Stomach (tissue), 8 donors: ENCODE measurements at regions not wholly inside any gene's neighbourhood (a gene's known extent, or its start where the extent isn't known, plus 50 kb on each side); places are given as distances from the start of the nearest gene placed in this dataset.
A peak's percentile ranks its signal among the peaks of the same experiment; 100 is the strongest.

Source experiments
- DNase-seq, 2 donors: peaks; one replicate each; pipeline versions ENCODE4 v3.0.0 to v3.0.0-alpha.2; 2013 to 2019
- H3K27ac ChIP-seq, 5 donors: fragments of 200-600 bp in 4 of 5; sonication (generic) in 4 of 5; one replicate each; pipeline ENCODE4 v1.5.1; 2013 to 2019; ENCODE audit warnings: mild to moderate bottlenecking in 1 of 5, moderate library complexity in 1 of 5
- H3K27me3 ChIP-seq, 3 donors: fragments of 200-600 bp; sonication (generic); one replicate each; pipeline ENCODE4 v1.5.1; 2017 to 2019; ENCODE audit warnings: mixed run types in 1 of 3
- H3K36me3 ChIP-seq, 4 donors: fragments of 200-600 bp; sonication (generic); 1 replicate in 3 of 4; 2 replicates in 1 of 4; pipeline ENCODE4 v1.5.1; 2016 to 2019
- H3K4me1 ChIP-seq, 4 donors: fragments of 200-600 bp; sonication (generic); one replicate each; pipeline ENCODE4 v1.5.1; 2016 to 2019
- H3K4me3 ChIP-seq, 4 donors: fragments of 200-600 bp; sonication (generic) in 3 of 4; one replicate each; pipeline ENCODE4 v1.5.1; 2016 to 2019; ENCODE audit warnings: mild to moderate bottlenecking in 1 of 4
- H3K9me3 ChIP-seq, 4 donors: fragments of 200-600 bp; sonication (generic); one replicate each; pipeline ENCODE4 v1.5.1; 2016 to 2019
- EP300 ChIP-seq: sonication (generic); formaldehyde crosslinking; IDR thresholded peaks from one replicate; pipeline ENCODE4 v1.6.1; 2017; ENCODE audit warnings: antibody characterized with exemption
- POLR2A ChIP-seq, 4 donors: fragments of 450-650 bp; IDR thresholded peaks; one replicate each; pipeline ENCODE4 v1.6.1; 2016; ENCODE audit warnings: antibody characterized with exemption in 4 of 4, control low read depth in 2 of 4, mild to moderate bottlenecking in 1 of 4, moderate library complexity in 1 of 4
- POLR2AphosphoS5 ChIP-seq, 3 donors: sonication (generic); formaldehyde crosslinking; IDR thresholded peaks; one replicate each; pipeline ENCODE4 v1.6.1; 2016; ENCODE audit warnings: antibody characterized with exemption in 3 of 3
- WGBS, 5 donors: extraction: QIAGEN DNeasy Blood & Tissue Kit in 3 of 5; methylation state at CpG; one replicate each; pipeline versions ENCODE4 v1.1.5 to v1.1.7; 2013 to 2018; 5-methylcytosine and 5-hydroxymethylcytosine counted together
- intact Hi-C: fragments of 100-400 bp; cut with DNase I; formaldehyde crosslinking; loops from one replicate; pipeline ENCODE4 v1.15.1; 2023; ENCODE audit warnings: low total_unique reads
- TF ChIP-seq, protein P1 (sequence below), 7 experiments: fragments of 450-650 bp in 4 of 7; fragments of 200-600 bp in 3 of 7; sonication (generic) in 3 of 7; IDR thresholded peaks; one replicate each; pipeline ENCODE4 v1.5.1; 2016 to 2019; ENCODE audit warnings: antibody characterized with exemption in 7 of 7, control low read depth in 2 of 7, mild to moderate bottlenecking in 1 of 7
- donor health status: healthy with polysubstance abuse.
- donor health status: Bipolar disorder and iron deficiency.
- donor health status: healthy.

GRCh38 chr12:75883241-75883640, 148.3 kb downstream of the PHLDA1 start:
- no peaks in the 10 kb centered on the region for H3K36me3 ChIP-seq
- no peaks in the 10 kb centered on the region for H3K9me3 ChIP-seq
- intact Hi-C loops = no loop called here
- no peak overlapping the region for H3K27ac ChIP-seq
- TF ChIP-seq EP300 (no peak), POLR2AphosphoS5 (IDR thresholded peaks at IDR 0.05) (peak in 1 of 3 donors; percentile 38), POLR2A (IDR thresholded peaks at IDR 0.05) (no peak)
- TF ChIP-seq, protein P1, sequence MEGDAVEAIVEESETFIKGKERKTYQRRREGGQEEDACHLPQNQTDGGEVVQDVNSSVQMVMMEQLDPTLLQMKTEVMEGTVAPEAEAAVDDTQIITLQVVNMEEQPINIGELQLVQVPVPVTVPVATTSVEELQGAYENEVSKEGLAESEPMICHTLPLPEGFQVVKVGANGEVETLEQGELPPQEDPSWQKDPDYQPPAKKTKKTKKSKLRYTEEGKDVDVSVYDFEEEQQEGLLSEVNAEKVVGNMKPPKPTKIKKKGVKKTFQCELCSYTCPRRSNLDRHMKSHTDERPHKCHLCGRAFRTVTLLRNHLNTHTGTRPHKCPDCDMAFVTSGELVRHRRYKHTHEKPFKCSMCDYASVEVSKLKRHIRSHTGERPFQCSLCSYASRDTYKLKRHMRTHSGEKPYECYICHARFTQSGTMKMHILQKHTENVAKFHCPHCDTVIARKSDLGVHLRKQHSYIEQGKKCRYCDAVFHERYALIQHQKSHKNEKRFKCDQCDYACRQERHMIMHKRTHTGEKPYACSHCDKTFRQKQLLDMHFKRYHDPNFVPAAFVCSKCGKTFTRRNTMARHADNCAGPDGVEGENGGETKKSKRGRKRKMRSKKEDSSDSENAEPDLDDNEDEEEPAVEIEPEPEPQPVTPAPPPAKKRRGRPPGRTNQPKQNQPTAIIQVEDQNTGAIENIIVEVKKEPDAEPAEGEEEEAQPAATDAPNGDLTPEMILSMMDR (IDR thresholded peaks at IDR 0.05) = no peak
- no peak overlapping the region for H3K4me3 ChIP-seq
- DNase-seq = no peak
- no peaks in the 10 kb centered on the region for H3K27me3 ChIP-seq
- WGBS, 5 donors = 31 to 54% (median 49%) methylated on average over 3 of the region's 3 CpGs
- H3K4me1 ChIP-seq = peaks cover 0 to 4% (median under 1%) of the 10 kb centered on the region in 4 donors

DNA sequence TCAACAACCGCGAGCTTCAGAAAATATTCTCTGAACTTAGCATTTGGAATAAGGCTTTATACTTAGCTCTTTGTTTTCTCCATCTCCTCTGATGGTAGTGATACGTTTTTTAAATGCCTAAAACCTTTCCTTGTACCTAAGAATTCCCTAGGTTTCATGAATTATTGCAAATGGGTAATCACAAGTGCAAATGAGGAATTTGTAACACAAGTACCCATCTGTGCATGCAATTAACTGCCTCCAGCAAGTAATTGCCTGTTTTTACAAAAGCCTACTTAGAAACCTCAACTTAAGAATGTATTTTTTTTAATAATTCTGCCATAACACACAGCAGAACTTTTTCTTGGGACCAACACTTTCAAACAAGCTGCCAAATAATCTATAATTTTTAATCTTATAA, 149.2 kb downstream of the PHLDA1 start:
- Histone ChIP-seq H3K4me3 (no peak overlapping the region), H3K9me3 (no peaks in the 10 kb centered on the region), H3K27me3 (no peaks in the 10 kb centered on the region), H3K36me3 (no peaks in the 10 kb centered on the region), H3K4me1 (peaks cover 0 to 12% (median 2%) of the 10 kb centered on the region in 4 donors), H3K27ac (no peak overlapping the region)
- 78 to 90% (median 84%) methylated on average over 3 of the region's 3 CpGs for WGBS, 5 donors
- intact Hi-C loops = no loop called here
- DNase-seq = no peak
- TF ChIP-seq POLR2AphosphoS5 (IDR thresholded peaks at IDR 0.05) (no peak), EP300 (no peak), POLR2A (IDR thresholded peaks at IDR 0.05) (no peak)
- TF ChIP-seq, protein P1 (IDR thresholded peaks at IDR 0.05) = no peak

GRCh38 chr12:75881920-75882319, 149.7 kb downstream of the PHLDA1 start:
- H3K4me1 ChIP-seq = peaks cover 0 to 17% (median 3%) of the 10 kb centered on the region in 4 donors
- H3K27me3 ChIP-seq = no peaks in the 10 kb centered on the region
- no peak for DNase-seq
- H3K4me3 ChIP-seq = no peak overlapping the region
- no peak overlapping the region for H3K27ac ChIP-seq
- intact Hi-C loops = no loop called here
- TF ChIP-seq EP300 (no peak), POLR2AphosphoS5 (IDR thresholded peaks at IDR 0.05) (no peak), POLR2A (IDR thresholded peaks at IDR 0.05) (no peak)
- TF ChIP-seq, protein P1 (IDR thresholded peaks at IDR 0.05) = no peak
- no peaks in the 10 kb centered on the region for H3K36me3 ChIP-seq
- no peaks in the 10 kb centered on the region for H3K9me3 ChIP-seq

GRCh38 chr12:75877763-75878621, 153.6 kb downstream of the PHLDA1 start:
- Histone ChIP-seq H3K36me3 (no peaks in the 10 kb centered on the region), H3K4me3 (no peak overlapping the region), H3K27me3 (no peaks in the 10 kb centered on the region), H3K27ac (peak overlapping the region in 2 of 5 donors; percentile 36 to 38), H3K9me3 (no peaks in the 10 kb centered on the region), H3K4me1 (peaks cover 0 to 23% (median 5%) of the 10 kb centered on the region in 4 donors)
- 20 to 41% (median 24%) methylated on average over 13 of the region's 13 CpGs for WGBS, 5 donors
- peak in 1 of 2 donors; percentile 66 for DNase-seq
- intact Hi-C loops = no loop called here
- TF ChIP-seq EP300 = no peak
- TF ChIP-seq, protein P1 (IDR thresholded peaks at IDR 0.05) = no peak
- no peak for TF ChIP-seq POLR2A (IDR thresholded peaks at IDR 0.05)
- TF ChIP-seq POLR2AphosphoS5 (IDR thresholded peaks at IDR 0.05) = no peak
